OCI-LY1 (cell line): ENCODE measurements at regions not wholly inside any gene's neighbourhood (a gene's known extent, or its start where the extent isn't known, plus 50 kb on each side); places are given as distances from the start of the nearest gene placed in this dataset.

Source experiments
- H2AFZ ChIP-seq: fragments of 200-600 bp; sonication (generic), shearing (Covaris generic); 2 replicates; pipeline ENCODE4 v1.6.0; 2014; ENCODE audit warnings: antibody characterized with exemption, mild to moderate bottlenecking, low read length
- H3F3A ChIP-seq: fragments of 200-600 bp; sonication (generic), shearing (Covaris generic); 2 replicates; pipeline ENCODE4 v1.6.0; 2014; ENCODE audit warnings: mild to moderate bottlenecking, antibody characterized with exemption, low read length, moderate library complexity; ENCODE audit not compliant: insufficient read depth
- H3K27ac ChIP-seq: fragments of 200-600 bp; sonication (generic); 2 replicates; pipeline ENCODE4 v1.5.1; 2014; ENCODE audit warnings: low read length, mixed run types, mild to moderate bottlenecking, low read depth; ENCODE audit not compliant: poor library complexity, severe bottlenecking
- H3K27me3 ChIP-seq: fragments of 200-600 bp; sonication (generic); 2 replicates; pipeline ENCODE4 v1.6.0; 2014; ENCODE audit warnings: antibody characterized with exemption, mild to moderate bottlenecking, low read length, moderate library complexity; ENCODE audit not compliant: insufficient read depth
- H3K36me3 ChIP-seq: fragments of 200-600 bp; sonication (generic); 2 replicates; pipeline ENCODE4 v1.6.1; 2014; ENCODE audit warnings: mild to moderate bottlenecking, antibody characterized with exemption, low read length, moderate library complexity, mixed read lengths; ENCODE audit not compliant: insufficient read depth
- H3K4me1 ChIP-seq: fragments of 200-600 bp; sonication (generic); 2 replicates; pipeline ENCODE4 v1.5.1; 2014; ENCODE audit warnings: mild to moderate bottlenecking, low read length, moderate library complexity; ENCODE audit not compliant: insufficient read depth, severe bottlenecking
- H3K4me2 ChIP-seq: fragments of 200-600 bp; sonication (generic), shearing (Covaris generic); 2 replicates; pipeline ENCODE4 v1.6.1; 2014; ENCODE audit warnings: low read length
- H3K4me3 ChIP-seq: fragments of 200-600 bp; sonication (generic); 2 replicates; pipeline ENCODE4 v1.5.1; 2014; ENCODE audit warnings: low read length, low read depth, mild to moderate bottlenecking, mixed read lengths; ENCODE audit not compliant: poor library complexity, severe bottlenecking
- H3K79me2 ChIP-seq: fragments of 200-600 bp; shearing (Covaris generic); 2 replicates; pipeline ENCODE4 v1.6.1; 2016; ENCODE audit warnings: mixed run types, low read length, mixed read lengths; ENCODE audit not compliant: insufficient read depth
- H3K9ac ChIP-seq: fragments of 200-600 bp; sonication (generic), shearing (Covaris generic); 2 replicates; pipeline ENCODE4 v1.6.1; 2014; ENCODE audit warnings: mild to moderate bottlenecking, low read length, mixed read lengths
- H3K9me2 ChIP-seq: fragments of 200-600 bp; sonication (generic), shearing (Covaris generic); 2 replicates; pipeline ENCODE4 v1.6.1; 2014; ENCODE audit warnings: low read depth, mild to moderate bottlenecking, low read length, mixed read lengths
- H3K9me3 ChIP-seq: fragments of 200-600 bp; shearing (Covaris generic); 2 replicates; pipeline ENCODE4 v1.6.1; 2014; ENCODE audit warnings: low read length, mixed read lengths
- H4K20me1 ChIP-seq: fragments of 200-600 bp; sonication (generic), shearing (Covaris generic); 2 replicates; pipeline ENCODE4 v1.6.0; 2016; ENCODE audit warnings: mild to moderate bottlenecking, low read length; ENCODE audit not compliant: insufficient read depth
- EZH2 ChIP-seq: fragments of 200-600 bp; sonication (generic), shearing (Covaris generic); IDR thresholded peaks from 2 replicates; pipeline ENCODE4 v1.8.0; 2017; ENCODE audit warnings: borderline replicate concordance, mixed run types, mild to moderate bottlenecking, antibody characterized with exemption, low read length, moderate library complexity, mixed read lengths
- TF ChIP-seq, protein P1 (sequence below): fragments of 200-600 bp; sonication (generic), shearing (Covaris generic); IDR thresholded peaks from 2 replicates; pipeline ENCODE4 v1.5.1; 2017; ENCODE audit warnings: mild to moderate bottlenecking, antibody characterized with exemption, low read length, moderate library complexity, mixed read lengths

DNA sequence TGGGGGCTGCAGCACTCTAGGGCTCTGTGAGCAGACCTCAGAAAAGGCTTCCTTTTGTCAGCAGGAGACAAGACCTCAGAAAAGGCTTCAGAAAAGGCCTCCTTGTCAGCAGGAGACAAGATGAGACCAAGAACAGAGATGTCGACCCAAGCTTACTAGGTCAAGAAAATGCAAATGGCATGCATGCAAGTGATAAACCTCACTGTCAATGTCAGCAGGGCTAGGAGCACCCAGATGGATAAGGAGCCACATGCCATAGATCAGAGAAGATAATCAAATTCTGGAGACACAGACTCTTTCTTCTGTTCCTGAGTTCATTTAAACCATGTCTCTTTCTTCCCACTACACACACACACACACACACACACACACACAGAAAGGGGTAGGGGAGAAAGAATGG lies 285.9 kb downstream of the CHRM3 start:
- Histone ChIP-seq H3K4me1 (no peaks in the 10 kb centered on the region), H3K36me3 (no peaks in the 10 kb centered on the region), H2AFZ (no peak overlapping the region), H3K9me3 (no peaks in the 10 kb centered on the region), H3K27ac (no peak overlapping the region), H3F3A (no peaks in the 10 kb centered on the region), H4K20me1 (no peaks in the 10 kb centered on the region), H3K4me3 (no peak overlapping the region), H3K9me2 (no peaks in the 10 kb centered on the region), H3K27me3 (no peaks in the 10 kb centered on the region), H3K79me2 (no peaks in the 10 kb centered on the region), H3K9ac (no peak overlapping the region), H3K4me2 (no peak overlapping the region)
- TF ChIP-seq EZH2 = no peak
- TF ChIP-seq, protein P1, sequence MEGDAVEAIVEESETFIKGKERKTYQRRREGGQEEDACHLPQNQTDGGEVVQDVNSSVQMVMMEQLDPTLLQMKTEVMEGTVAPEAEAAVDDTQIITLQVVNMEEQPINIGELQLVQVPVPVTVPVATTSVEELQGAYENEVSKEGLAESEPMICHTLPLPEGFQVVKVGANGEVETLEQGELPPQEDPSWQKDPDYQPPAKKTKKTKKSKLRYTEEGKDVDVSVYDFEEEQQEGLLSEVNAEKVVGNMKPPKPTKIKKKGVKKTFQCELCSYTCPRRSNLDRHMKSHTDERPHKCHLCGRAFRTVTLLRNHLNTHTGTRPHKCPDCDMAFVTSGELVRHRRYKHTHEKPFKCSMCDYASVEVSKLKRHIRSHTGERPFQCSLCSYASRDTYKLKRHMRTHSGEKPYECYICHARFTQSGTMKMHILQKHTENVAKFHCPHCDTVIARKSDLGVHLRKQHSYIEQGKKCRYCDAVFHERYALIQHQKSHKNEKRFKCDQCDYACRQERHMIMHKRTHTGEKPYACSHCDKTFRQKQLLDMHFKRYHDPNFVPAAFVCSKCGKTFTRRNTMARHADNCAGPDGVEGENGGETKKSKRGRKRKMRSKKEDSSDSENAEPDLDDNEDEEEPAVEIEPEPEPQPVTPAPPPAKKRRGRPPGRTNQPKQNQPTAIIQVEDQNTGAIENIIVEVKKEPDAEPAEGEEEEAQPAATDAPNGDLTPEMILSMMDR = no peak

GRCh38 chr1:239675735-239676134 lies 289.4 kb downstream of the CHRM3 start:
- H3K4me3 ChIP-seq = no peak overlapping the region
- no peaks in the 10 kb centered on the region for H3K9me2 ChIP-seq
- H2AFZ ChIP-seq = no peak overlapping the region
- no peak overlapping the region for H3K4me2 ChIP-seq
- H3K36me3 ChIP-seq = no peaks in the 10 kb centered on the region
- no peak overlapping the region for H3K27ac ChIP-seq
- H3K4me1 ChIP-seq = no peaks in the 10 kb centered on the region
- no peaks in the 10 kb centered on the region for H3K9me3 ChIP-seq
- H3K9ac ChIP-seq = no peak overlapping the region
- TF ChIP-seq EZH2 = no peak
- TF ChIP-seq, protein P1 = no peak
- H3K27me3 ChIP-seq = no peaks in the 10 kb centered on the region
- H3K79me2 ChIP-seq = no peaks in the 10 kb centered on the region
- no peaks in the 10 kb centered on the region for H3F3A ChIP-seq
- H4K20me1 ChIP-seq = no peaks in the 10 kb centered on the region

DNA sequence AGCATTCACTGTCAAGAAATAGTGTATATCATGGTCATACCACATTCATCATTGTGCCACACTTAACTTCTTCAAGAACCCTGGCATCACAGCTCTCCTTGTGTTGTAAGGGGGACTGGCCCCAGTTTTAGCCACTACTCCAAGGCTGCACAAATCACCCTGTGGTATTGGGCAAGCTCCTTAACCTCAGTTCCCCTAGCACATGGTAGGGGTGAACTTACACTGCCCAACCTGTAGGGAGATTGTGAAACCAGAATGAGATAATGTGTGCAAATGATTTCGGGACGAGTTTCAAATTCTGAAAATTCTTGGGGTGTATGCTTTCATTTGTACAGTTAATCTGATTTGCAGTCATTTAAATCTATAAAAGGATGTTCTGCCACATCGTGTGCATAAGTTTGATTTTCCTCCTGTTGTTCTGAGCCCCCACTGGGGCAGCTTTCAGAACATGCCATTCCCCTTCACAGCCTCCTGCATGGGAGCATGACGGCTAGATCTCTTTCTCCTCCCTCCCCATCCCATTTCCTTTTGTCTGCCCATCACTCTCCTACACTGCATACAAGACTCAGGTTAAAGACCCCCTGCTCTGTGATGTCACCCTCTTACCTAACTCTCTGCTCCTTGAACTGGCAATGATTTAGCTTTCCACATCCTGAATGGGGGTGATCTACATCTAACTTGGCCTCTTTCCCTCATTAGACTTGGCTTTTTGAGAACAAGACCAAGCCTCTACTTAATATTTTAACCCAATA lies 290.3 kb downstream of the CHRM3 start:
- H3K4me3 ChIP-seq = no peak overlapping the region
- H3K79me2 ChIP-seq = no peaks in the 10 kb centered on the region
- H3K9ac ChIP-seq = no peak overlapping the region
- TF ChIP-seq EZH2 = no peak
- TF ChIP-seq, protein P1 = no peak
- no peaks in the 10 kb centered on the region for H3K9me2 ChIP-seq
- no peaks in the 10 kb centered on the region for H4K20me1 ChIP-seq
- H3K36me3 ChIP-seq = no peaks in the 10 kb centered on the region
- H3K4me2 ChIP-seq = no peak overlapping the region
- no peaks in the 10 kb centered on the region for H3K27me3 ChIP-seq
- no peaks in the 10 kb centered on the region for H3K4me1 ChIP-seq
- no peak overlapping the region for H2AFZ ChIP-seq
- H3F3A ChIP-seq = no peaks in the 10 kb centered on the region
- no peak overlapping the region for H3K27ac ChIP-seq
- H3K9me3 ChIP-seq = no peaks in the 10 kb centered on the region
